ENCODE measurements at regions not wholly inside any gene's neighbourhood (a gene's known extent, or its start where the extent isn't known, plus 50 kb on each side); places are given as distances from the start of the nearest gene placed in this dataset.
"Not testable (repeated sequence)": the region's sequence is repeated elsewhere in the genome, so short reads cannot be mapped to it uniquely, and the experiment has no call there.

DNA sequence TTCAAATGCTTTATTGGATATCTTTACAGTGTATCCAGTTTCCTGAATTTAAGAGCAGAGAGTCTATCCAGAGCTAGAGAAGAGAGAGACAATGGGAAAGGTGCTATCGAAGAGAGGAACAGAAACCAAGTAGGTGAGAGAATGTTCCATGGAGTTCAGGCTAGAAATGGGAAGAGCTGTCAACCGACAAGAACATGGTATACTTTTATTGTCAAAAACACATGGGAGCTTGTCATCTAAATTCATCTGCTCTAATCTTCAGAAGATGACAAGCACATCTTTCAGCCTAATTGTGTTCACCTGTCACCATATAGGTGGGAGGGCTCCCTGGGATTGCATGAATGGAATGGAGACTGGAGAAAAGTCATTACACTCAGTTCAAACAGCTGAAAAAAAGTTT lies 690.4 kb upstream of the LRATD1 start:
- DNase-seq = no peak

GRCh38 chr2:13950761-13951160 lies 681.8 kb upstream of the LRATD1 start:
- no peak for DNase-seq

DNA sequence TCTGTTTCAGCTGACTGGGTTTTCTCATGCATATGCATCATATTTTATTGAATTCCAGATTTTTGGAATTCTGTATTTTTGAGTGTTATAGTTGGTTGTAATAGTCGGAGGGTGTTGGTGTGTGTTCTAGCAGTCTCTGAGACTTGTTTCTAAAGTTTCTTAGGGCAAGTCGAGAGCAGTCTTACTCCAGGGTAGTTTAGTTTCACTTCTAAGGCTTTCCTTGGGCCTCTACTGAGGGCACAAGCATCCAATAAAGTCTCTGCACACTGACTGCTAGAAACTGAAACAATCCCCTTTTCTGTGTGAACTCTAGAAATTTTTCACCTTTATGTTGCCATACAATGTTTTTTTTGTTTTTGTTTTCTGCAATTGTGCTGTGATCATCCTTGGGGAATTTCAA lies 663.7 kb upstream of the LRATD1 start:
- DNase-seq = no peak

GRCh38 chr2:13986119-13986720 lies 646.3 kb upstream of the LRATD1 start:
- no peak for DNase-seq

- no peak for DNase-seq
Measured at GRCh38 chr2:13996527-13996926, 636.0 kb upstream of the LRATD1 start.

- DNase-seq = no peak
Measured at GRCh38 chr2:14011190-14011589, 621.3 kb upstream of the LRATD1 start.

DNA sequence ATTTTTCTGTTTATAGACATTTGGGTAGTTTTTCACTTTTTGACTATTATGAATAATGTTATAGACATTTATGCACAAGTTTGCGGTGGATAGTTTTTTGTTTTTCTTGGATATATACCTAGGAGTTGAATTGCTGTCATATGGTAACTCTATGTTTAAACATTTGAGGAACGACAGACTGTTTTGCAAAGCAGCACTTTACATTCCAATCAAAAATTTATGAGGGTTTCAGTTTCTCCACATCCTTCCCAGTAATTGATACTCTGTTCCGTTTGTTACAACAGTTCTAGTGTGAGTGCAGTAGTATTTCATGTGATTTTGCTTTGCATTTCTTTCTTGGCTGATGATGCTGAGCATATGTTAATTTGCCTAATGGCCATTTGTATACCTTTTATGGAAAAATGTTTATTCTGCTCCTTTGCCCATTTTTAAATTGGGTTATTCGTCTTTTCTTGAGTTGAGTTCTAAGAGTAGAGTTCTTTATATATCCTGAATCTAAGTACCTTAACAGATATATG lies 617.3 kb upstream of the LRATD1 start:
- DNase-seq = no peak

GRCh38 chr2:14016289-14016955 lies 616.1 kb upstream of the LRATD1 start:
- DNase-seq = no peak

GRCh38 chr2:14018620-14019019 lies 613.9 kb upstream of the LRATD1 start:
- no peak for DNase-seq

DNA sequence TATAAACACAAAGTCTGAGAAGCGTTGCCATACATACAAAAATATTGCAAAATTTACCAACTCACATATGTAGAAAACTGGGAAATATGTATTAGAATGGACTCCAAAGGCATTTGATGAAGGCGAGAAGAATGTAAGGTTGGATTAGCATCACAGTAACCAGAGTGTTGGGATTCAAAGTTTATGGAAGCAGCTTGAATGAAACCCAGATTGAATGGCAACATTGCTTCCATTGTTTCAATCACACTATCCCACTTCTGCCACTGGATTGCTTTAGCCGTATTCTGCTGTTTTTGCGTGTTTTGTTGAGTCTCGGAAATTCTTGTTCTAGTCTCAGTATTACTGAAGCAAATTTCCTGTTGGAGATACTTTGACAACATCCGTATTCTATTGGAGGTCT lies 609.0 kb upstream of the LRATD1 start:
- DNase-seq = no peak

- no peak for DNase-seq
Measured at GRCh38 chr2:14039134-14039533, 593.4 kb upstream of the LRATD1 start.

- DNase-seq = no peak
Measured at GRCh38 chr2:14047491-14047890, 585.0 kb upstream of the LRATD1 start.

GRCh38 chr2:14051401-14051800 lies 581.1 kb upstream of the LRATD1 start:
- no peak for DNase-seq

GRCh38 chr2:14053105-14053504 lies 579.4 kb upstream of the LRATD1 start:
- DNase-seq = no peak

DNA sequence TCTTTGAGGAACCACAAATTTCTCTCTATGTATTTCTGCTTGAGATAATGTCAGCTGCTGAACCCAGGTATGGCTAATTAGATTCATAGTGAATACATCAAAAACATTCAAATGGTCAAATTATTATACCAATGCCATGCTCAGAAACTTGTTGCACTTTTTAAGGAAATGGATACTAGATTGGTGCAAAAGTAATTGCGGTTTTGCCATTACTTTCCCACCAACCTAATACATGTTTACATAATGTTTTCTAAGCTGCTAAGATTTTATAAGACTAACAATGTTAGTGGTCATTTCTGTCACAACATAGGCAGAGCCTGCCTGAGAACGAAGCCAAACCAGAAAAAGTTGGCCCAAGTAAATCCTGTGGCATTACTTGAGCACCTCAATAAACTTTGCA lies 568.2 kb upstream of the LRATD1 start:
- no peak for DNase-seq

GRCh38 chr2:14072338-14072737 lies 560.2 kb upstream of the LRATD1 start:
- DNase-seq = no peak

DNA sequence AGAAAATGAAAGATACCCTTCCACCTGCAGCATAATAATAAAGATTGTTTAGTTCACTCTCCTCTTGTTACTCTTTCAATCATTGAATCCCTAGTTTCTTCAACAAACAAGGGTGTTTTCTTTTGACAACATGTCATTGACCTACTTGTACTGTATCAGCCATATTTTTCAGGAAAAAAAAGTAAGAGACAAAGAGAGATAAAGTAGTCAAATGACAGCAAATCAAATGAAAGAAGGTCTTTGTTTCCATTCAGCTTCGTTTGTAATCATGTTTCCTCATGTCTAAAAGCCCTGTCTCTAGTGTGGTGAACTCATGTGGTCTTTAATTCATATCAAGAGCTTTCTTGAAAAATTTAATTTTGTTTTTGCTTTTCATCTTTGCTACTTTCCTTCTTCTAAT lies 557.8 kb upstream of the LRATD1 start:
- no peak for DNase-seq

- no peak for DNase-seq
Measured at GRCh38 chr2:14079576-14079975, 552.9 kb upstream of the LRATD1 start.

DNA sequence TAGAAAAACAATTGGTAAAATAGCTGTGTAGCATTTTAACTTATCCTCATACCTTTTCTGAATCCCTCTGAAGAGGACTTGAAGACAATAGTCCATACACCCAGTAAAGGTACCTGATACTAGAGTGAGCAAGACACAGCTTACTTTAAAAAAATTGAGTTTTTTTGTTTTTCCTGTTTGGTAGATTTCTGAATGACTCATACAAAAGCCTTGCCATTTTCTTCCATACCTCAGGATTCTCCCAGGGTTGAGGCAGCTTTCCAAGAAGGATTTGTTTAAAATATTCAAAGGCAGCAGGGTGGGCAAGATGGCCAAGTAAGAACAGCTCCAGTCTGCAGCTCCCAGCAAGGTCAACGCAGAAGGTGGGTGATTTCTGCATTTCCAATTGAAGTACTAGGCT lies 551.0 kb upstream of the LRATD1 start:
- DNase-seq = no peak

DNA sequence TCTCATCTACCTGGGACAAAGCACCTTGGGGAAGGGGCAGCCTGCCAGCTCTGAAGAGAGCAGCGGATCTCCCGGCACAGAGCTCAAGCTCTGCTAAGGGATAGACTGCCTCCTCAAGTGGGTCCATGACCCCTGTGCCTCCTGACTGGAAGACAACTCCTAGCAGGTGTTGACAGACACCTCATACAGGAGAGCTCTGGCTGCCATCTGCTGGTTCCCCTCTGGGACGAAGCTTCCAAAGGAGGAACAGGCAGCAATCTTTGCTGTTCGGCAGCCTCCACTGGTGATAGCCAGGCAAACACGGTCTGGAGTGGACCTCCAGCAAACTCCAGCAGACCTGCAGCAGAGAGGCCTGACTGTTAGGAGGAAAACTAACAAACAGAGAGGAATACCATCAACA lies 549.9 kb upstream of the LRATD1 start:
- DNase-seq = no peak

DNA sequence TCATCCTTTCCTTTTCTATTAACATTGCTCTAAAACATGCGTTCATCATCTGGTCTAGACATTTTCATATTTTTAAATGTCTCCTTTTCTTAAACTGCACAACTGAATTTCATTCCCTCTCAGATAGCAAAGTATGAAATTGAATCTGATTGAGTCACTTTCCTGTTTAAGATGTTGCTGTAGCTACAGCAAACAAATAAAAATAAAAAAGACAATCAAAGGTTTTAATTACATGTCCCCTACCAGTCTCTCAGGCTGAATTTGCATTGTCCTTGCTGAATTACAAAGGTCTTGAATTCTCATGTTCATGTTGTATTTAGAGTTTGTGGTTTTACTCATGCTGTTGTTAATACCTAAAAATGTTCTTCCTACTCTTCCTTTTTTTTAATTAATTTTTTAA lies 537.9 kb upstream of the LRATD1 start:
- no peak for DNase-seq

GRCh38 chr2:14099101-14099500 lies 533.4 kb upstream of the LRATD1 start:
- DNase-seq = not testable (repeated sequence)

GRCh38 chr2:14114275-14114674 lies 518.2 kb upstream of the LRATD1 start:
- no peak for DNase-seq

DNA sequence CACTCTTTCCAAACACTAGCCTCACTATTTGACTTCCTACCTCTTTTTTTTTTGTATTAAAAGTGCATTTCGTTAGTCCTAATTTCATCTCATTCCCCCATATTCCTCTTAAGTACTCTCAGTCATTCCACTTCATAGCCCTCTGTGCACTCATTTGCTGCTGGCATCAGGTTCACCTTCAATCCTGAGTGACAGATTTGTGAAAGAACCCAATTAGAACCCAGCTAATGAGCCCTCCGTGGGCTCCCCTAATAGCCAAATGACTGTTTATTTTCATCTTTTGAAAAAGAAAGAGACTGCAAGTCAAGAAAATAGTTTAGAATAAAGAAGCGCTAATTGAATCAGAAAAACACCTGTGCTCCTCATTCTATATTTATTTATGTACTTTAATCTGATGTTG lies 512.1 kb upstream of the LRATD1 start:
- DNase-seq = no peak

Data from NCI-H1092 (cell line).